H9 (cell line): ENCODE measurements at regions not wholly inside any gene's neighbourhood (a gene's known extent, or its start where the extent isn't known, plus 50 kb on each side); places are given as distances from the start of the nearest gene placed in this dataset.

Experiments
- DNase-seq: peaks from one replicate; pipeline ENCODE4 v3.0.0-alpha.2; 2017
- H2AFZ ChIP-seq: one replicate; pipeline ENCODE4 v1.6.1; 2013; ENCODE audit warnings: mild to moderate bottlenecking, low read length, control low read depth, moderate library complexity
- H2AK5ac ChIP-seq: 2 replicates; pipeline ENCODE4 v1.6.1; 2013; ENCODE audit warnings: low read length, control low read depth, mixed read lengths; ENCODE audit not compliant: insufficient read length
- H2BK120ac ChIP-seq: one replicate; pipeline ENCODE4 v1.6.1; 2013; ENCODE audit warnings: low read depth, mild to moderate bottlenecking, low read length, control low read depth, inconsistent platforms; ENCODE audit not compliant: poor library complexity, severe bottlenecking
- H2BK12ac ChIP-seq: 2 replicates; pipeline ENCODE4 v1.6.1; 2013; ENCODE audit warnings: low read length, control low read depth, mixed read lengths, low read depth; ENCODE audit not compliant: insufficient read length
- H2BK15ac ChIP-seq: 2 replicates; pipeline ENCODE4 v1.6.1; 2013; ENCODE audit warnings: low read depth, low read length, control low read depth
- H2BK20ac ChIP-seq: one replicate; pipeline ENCODE4 v1.6.1; 2013; ENCODE audit warnings: low read depth, mild to moderate bottlenecking, low read length, control low read depth, inconsistent platforms; ENCODE audit not compliant: poor library complexity, severe bottlenecking
- H2BK5ac ChIP-seq: 2 replicates; pipeline ENCODE4 v1.6.1; 2013; ENCODE audit warnings: low read length, control low read depth, mixed read lengths; ENCODE audit not compliant: insufficient read length
- H3K14ac ChIP-seq: 2 replicates; pipeline ENCODE4 v1.6.1; 2013; ENCODE audit warnings: low read length, control low read depth; ENCODE audit not compliant: insufficient read depth
- H3K18ac ChIP-seq: 2 replicates; pipeline ENCODE4 v1.6.1; 2013; ENCODE audit warnings: low read depth, mild to moderate bottlenecking, mixed read lengths, low read length, control low read depth; ENCODE audit not compliant: insufficient read length
- H3K23ac ChIP-seq: 2 replicates; pipeline ENCODE4 v1.6.1; 2013; ENCODE audit warnings: low read length, control low read depth, mixed read lengths, low read depth; ENCODE audit not compliant: insufficient read length
- H3K23me2 ChIP-seq: 2 replicates; pipeline ENCODE4 v1.6.1; 2013; ENCODE audit warnings: low read depth, mild to moderate bottlenecking, mixed read lengths, low read length, control low read depth; ENCODE audit not compliant: insufficient read length, poor library complexity, severe bottlenecking
- H3K27ac ChIP-seq: 2 replicates; pipeline ENCODE4 v1.5.1; 2013; ENCODE audit warnings: low read length, control low read depth, mixed read lengths, low read depth; ENCODE audit not compliant: insufficient read length
- H3K27me3 ChIP-seq: 2 replicates; pipeline ENCODE4 v1.6.1; 2013; ENCODE audit warnings: low read length, control low read depth, inconsistent platforms; ENCODE audit not compliant: insufficient read depth
- H3K4ac ChIP-seq: 2 replicates; pipeline ENCODE4 v1.6.1; 2013; ENCODE audit warnings: low read depth, mild to moderate bottlenecking, control low read depth, inconsistent platforms, low read length, moderate library complexity
- H3K4me1 ChIP-seq: 2 replicates; pipeline ENCODE4 v1.6.1; 2013; ENCODE audit warnings: low read length, control low read depth, inconsistent platforms; ENCODE audit not compliant: insufficient read depth
- H3K4me2 ChIP-seq: 2 replicates; pipeline ENCODE4 v1.6.1; 2013; ENCODE audit warnings: low read length, control low read depth, mixed read lengths; ENCODE audit not compliant: insufficient read length, insufficient read depth
- H3K56ac ChIP-seq: 2 replicates; pipeline ENCODE4 v1.6.1; 2013; ENCODE audit warnings: low read depth, mild to moderate bottlenecking, mixed read lengths, low read length, control low read depth; ENCODE audit not compliant: insufficient read length
- H3K79me1 ChIP-seq: 2 replicates; pipeline ENCODE4 v1.6.1; 2013; ENCODE audit warnings: low read depth, mild to moderate bottlenecking, moderate library complexity, low read length, control low read depth, inconsistent platforms; ENCODE audit not compliant: insufficient read depth, poor library complexity, severe bottlenecking
- H3K79me2 ChIP-seq: 2 replicates; pipeline ENCODE4 v1.6.1; 2013; ENCODE audit warnings: low read length, control low read depth, inconsistent platforms; ENCODE audit not compliant: insufficient read depth
- H3K9ac ChIP-seq: 2 replicates; pipeline ENCODE4 v1.6.1; 2013; ENCODE audit warnings: low read length, control low read depth, mixed read lengths; ENCODE audit not compliant: insufficient read length; ENCODE audit errors: extremely low read depth
- H3K9me3 ChIP-seq: one replicate; pipeline ENCODE4 v1.6.1; 2013; ENCODE audit warnings: low read depth, low read length, inconsistent platforms; ENCODE audit not compliant: control insufficient read depth
- H3T11ph ChIP-seq: one replicate; pipeline ENCODE4 v1.6.1; 2013; ENCODE audit warnings: mild to moderate bottlenecking, low read length, control low read depth, inconsistent platforms
- H4K20me1 ChIP-seq: one replicate; pipeline ENCODE4 v1.6.1; 2013; ENCODE audit not compliant: control insufficient read depth, insufficient read length, insufficient read depth
- H4K5ac ChIP-seq: 2 replicates; pipeline ENCODE4 v1.6.1; 2013; ENCODE audit warnings: low read depth, mild to moderate bottlenecking, mixed read lengths, low read length, control low read depth; ENCODE audit not compliant: insufficient read length
- H4K8ac ChIP-seq: replicated peaks from 2 replicates; pipeline ENCODE4 v1.6.1; 2013; ENCODE audit warnings: low read length, control low read depth, mixed read lengths, low read depth; ENCODE audit not compliant: insufficient read length
- H4K91ac ChIP-seq: 2 replicates; pipeline ENCODE4 v1.6.1; 2013; ENCODE audit warnings: low read depth, mild to moderate bottlenecking, moderate library complexity, mixed read lengths, low read length, control low read depth; ENCODE audit not compliant: insufficient read length
- H3K27ac Mint-ChIP-seq, 3 experiments: 2 replicates in 2 of 3; 3 replicates in 1 of 3; pipeline ENCODE4 v1.8.0; 2020 to 2021; ENCODE audit warnings: mixed read lengths in 3 of 3, mild to moderate bottlenecking in 1 of 3, moderate library complexity in 1 of 3
- H3K27me3 Mint-ChIP-seq: 2 replicates; pipeline ENCODE4 v1.8.0; 2021; ENCODE audit warnings: low read depth, mild to moderate bottlenecking, moderate library complexity, mixed read lengths
- H3K36me3 Mint-ChIP-seq, 3 experiments: 2 replicates in 2 of 3; 3 replicates in 1 of 3; pipeline ENCODE4 v1.8.0; 2020 to 2021; ENCODE audit warnings: low read depth in 3 of 3, mixed read lengths in 3 of 3; ENCODE audit not compliant: insufficient read depth in 1 of 3
- H3K4me1 Mint-ChIP-seq, 2 experiments: 2 replicates each; pipeline ENCODE4 v1.8.0; 2020; ENCODE audit warnings: mixed read lengths in 2 of 2
- H3K4me3 Mint-ChIP-seq, 2 experiments: 2 replicates in 1 of 2; 3 replicates in 1 of 2; pipeline ENCODE4 v1.8.0; 2020 to 2021; ENCODE audit warnings: mild to moderate bottlenecking in 2 of 2, mixed read lengths in 2 of 2, moderate library complexity in 1 of 2
- H3K9me3 Mint-ChIP-seq, 2 experiments: 2 replicates in 1 of 2; 3 replicates in 1 of 2; pipeline ENCODE4 v1.8.0; 2020; ENCODE audit warnings: mild to moderate bottlenecking in 2 of 2, mixed read lengths in 2 of 2, moderate library complexity in 1 of 2
- WGBS: extraction: QIAGEN DNeasy Blood & Tissue Kit; methylation state at CpG from one replicate; pipeline ENCODE4 v1.1.7; 2013; ENCODE audit warnings: missing lambda C conversion rate, low lambda C conversion rate, mixed read lengths; ENCODE audit not compliant: insufficient read length; ENCODE audit errors: extremely low coverage; 5-methylcytosine and 5-hydroxymethylcytosine counted together
- TF ChIP-seq, protein P1 (sequence below): fragments of 200-600 bp; sonication (generic); conservative IDR thresholded peaks from 3 replicates; pipeline ENCODE4 v1.8.0; 2021; ENCODE audit warnings: antibody characterized with exemption, mild to moderate bottlenecking

DNA sequence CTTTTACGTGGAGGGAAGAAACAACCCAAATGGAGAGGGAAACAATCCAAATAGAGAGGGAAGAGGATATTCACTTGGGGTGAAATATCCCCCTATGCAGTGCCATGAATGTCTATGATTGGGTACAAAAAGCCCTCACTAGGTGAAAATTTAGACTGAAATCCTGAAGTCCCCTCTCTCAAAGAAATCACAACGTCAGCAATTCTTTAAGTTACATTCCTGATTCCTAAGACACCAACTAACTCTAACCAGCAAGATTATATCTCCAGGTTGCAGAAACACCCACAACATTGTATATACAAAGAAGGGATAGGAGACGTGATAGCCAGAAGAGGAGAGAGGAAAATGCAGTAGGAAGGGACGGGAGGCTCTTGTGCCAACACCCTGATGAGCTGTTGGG is 374.3 kb downstream of the DCAF12L2 start:
- no peak overlapping the region for H2BK15ac ChIP-seq
- WGBS, result no CpG with 5 or more reads among the region's 4 CpGs
- H3K9me3 Mint-ChIP-seq, result peaks cover 31 to 45% of the 10 kb centered on the region in 2 experiments

More for the DNA sequence above, 374.3 kb downstream of the DCAF12L2 start:
- Histone ChIP-seq H3K9me3 (peaks cover 11% of the 10 kb centered on the region), H4K20me1 (no peaks in the 10 kb centered on the region), H4K5ac (no peak overlapping the region), H2BK120ac (no peak overlapping the region), H4K91ac (no peak overlapping the region), H3K79me2 (no peaks in the 10 kb centered on the region), H3K18ac (no peak overlapping the region), H2BK5ac (no peak overlapping the region), H3K4ac (no peak overlapping the region), H3K4me1 (no peaks in the 10 kb centered on the region), H2AK5ac (no peak overlapping the region), H3K27me3 (no peaks in the 10 kb centered on the region), H3K9ac (no peak overlapping the region), H3T11ph (no peak overlapping the region), H2BK20ac (no peak overlapping the region), H3K27ac (no peak overlapping the region), H2BK12ac (no peak overlapping the region), H3K56ac (no peak overlapping the region), H3K23me2 (no peaks in the 10 kb centered on the region), H3K4me2 (no peak overlapping the region), H2AFZ (no peak overlapping the region), H3K23ac (no peak overlapping the region), H3K79me1 (no peaks in the 10 kb centered on the region), H3K14ac (no peak overlapping the region), H4K8ac (no peak overlapping the region)
- TF ChIP-seq, protein P1, sequence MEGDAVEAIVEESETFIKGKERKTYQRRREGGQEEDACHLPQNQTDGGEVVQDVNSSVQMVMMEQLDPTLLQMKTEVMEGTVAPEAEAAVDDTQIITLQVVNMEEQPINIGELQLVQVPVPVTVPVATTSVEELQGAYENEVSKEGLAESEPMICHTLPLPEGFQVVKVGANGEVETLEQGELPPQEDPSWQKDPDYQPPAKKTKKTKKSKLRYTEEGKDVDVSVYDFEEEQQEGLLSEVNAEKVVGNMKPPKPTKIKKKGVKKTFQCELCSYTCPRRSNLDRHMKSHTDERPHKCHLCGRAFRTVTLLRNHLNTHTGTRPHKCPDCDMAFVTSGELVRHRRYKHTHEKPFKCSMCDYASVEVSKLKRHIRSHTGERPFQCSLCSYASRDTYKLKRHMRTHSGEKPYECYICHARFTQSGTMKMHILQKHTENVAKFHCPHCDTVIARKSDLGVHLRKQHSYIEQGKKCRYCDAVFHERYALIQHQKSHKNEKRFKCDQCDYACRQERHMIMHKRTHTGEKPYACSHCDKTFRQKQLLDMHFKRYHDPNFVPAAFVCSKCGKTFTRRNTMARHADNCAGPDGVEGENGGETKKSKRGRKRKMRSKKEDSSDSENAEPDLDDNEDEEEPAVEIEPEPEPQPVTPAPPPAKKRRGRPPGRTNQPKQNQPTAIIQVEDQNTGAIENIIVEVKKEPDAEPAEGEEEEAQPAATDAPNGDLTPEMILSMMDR, result no peak
- Mint-ChIP-seq H3K36me3 (peaks cover 6 to 17% (median 16%) of the 10 kb centered on the region in 3 experiments; a peak in 6 of 7 replicates), H3K27me3 (peaks cover 4% of the 10 kb centered on the region; the same call in 1 of the 2 replicates), H3K4me1 (peaks cover under 1 to 7% of the 10 kb centered on the region in 2 experiments; a peak in 1 of 4 replicates), H3K27ac (no peak overlapping the region; a peak in 1 of 7 replicates), H3K4me3 (no peak overlapping the region)
- no peak for DNase-seq
